WI38 (cell line): ENCODE measurements at regions not wholly inside any gene's neighbourhood (a gene's known extent, or its start where the extent isn't known, plus 50 kb on each side); places are given as distances from the start of the nearest gene placed in this dataset.

Experiments
- H3K4me3 ChIP-seq: 2 replicates; pipeline ENCODE4 v1.5.1; 2011; ENCODE audit warnings: low read depth, mild to moderate bottlenecking, control low read depth, low read length
- TF ChIP-seq, protein P1 (sequence below): IDR thresholded peaks from 2 replicates; pipeline ENCODE4 v1.5.1; 2012; ENCODE audit warnings: low read depth, mild to moderate bottlenecking, control low read depth, low read length

DNA sequence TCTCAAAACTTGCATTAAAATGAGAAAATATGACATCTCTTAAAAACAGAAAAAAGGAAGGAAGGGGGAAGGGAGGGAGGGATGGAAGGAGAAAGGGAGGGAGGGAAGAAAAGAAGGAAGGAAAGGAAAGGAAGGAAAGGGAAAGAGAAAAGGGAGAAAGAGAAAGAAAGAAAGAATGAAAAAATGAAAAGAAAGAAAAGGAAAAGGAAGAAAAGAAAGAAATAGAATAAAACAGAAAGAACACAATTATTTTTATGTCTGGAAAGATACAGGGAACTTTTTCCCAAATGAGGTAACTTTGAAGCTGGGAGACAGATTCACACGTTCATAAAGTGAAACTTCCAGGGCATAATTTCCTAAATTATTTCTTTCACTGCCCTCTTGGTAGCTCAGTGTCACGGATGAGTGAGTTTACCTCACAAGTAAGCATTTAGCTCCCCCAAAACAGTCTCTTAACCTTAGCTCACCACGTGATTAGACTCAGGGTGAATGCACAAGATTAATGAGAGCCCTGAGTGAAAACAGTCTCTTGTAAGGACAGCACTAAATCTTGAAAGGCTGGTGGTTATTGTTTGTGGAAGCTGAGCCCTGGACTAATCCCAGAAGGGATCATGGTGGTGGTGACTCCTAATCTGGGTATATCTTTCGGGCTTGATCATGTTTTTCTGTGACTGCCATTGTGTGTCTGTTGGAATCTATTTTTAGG is 74.1 kb upstream of the HDAC9 start:
- TF ChIP-seq, protein P1, sequence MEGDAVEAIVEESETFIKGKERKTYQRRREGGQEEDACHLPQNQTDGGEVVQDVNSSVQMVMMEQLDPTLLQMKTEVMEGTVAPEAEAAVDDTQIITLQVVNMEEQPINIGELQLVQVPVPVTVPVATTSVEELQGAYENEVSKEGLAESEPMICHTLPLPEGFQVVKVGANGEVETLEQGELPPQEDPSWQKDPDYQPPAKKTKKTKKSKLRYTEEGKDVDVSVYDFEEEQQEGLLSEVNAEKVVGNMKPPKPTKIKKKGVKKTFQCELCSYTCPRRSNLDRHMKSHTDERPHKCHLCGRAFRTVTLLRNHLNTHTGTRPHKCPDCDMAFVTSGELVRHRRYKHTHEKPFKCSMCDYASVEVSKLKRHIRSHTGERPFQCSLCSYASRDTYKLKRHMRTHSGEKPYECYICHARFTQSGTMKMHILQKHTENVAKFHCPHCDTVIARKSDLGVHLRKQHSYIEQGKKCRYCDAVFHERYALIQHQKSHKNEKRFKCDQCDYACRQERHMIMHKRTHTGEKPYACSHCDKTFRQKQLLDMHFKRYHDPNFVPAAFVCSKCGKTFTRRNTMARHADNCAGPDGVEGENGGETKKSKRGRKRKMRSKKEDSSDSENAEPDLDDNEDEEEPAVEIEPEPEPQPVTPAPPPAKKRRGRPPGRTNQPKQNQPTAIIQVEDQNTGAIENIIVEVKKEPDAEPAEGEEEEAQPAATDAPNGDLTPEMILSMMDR: no peak
- no peak overlapping the region for H3K4me3 ChIP-seq

DNA sequence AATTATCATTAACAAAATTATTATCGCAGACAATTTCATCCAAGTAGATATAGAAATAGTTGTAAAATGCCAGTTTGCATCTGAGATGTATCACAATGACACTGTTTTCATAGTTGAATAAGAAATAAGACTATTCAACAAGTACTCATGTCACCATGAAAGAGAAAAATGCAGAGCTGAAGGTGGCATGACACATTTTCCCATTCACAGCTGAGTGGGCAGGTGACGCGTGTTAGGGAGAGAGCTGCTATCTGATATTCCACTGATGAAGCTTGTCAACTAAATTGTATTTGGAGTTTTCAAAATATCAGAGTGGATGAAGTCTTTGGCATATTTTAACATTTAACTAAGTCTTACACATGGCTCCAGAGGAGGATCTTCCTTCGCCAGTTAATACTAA is 70.3 kb upstream of the HDAC9 start:
- TF ChIP-seq, protein P1: no peak

GRCh38 chr7:18425838-18426445 is 69.6 kb upstream of the HDAC9 start:
- TF ChIP-seq, protein P1: no peak
- no peak overlapping the region for H3K4me3 ChIP-seq

More for the DNA sequence above, 70.3 kb upstream of the HDAC9 start:
- H3K4me3 ChIP-seq: no peak overlapping the region

GRCh38 chr7:18426564-18427226 is 68.9 kb upstream of the HDAC9 start:
- no peak overlapping the region for H3K4me3 ChIP-seq
- TF ChIP-seq, protein P1: no peak

DNA sequence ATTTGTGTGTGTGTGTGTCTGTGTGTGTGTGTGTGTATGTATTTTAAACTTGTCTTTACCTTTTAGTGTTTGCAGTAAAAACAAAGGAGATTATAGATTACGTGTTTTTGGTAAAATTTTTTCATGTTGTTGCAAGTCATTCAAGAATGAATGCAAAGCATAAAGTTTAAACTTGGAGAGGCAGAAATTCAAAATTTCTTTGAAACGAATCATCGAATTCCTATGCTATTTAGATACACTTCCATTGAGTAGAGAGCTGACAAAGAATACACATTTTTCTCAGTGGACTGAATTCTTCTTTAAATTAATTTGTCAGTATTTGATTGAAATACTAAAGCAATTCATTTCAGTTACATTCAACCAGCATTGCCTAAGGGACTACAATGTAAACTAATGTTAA is 66.0 kb upstream of the HDAC9 start:
- H3K4me3 ChIP-seq: no peak overlapping the region
- TF ChIP-seq, protein P1: no peak

- H3K4me3 ChIP-seq: no peak overlapping the region
- TF ChIP-seq, protein P1: no peak
Measured at GRCh38 chr7:18430810-18431209, 64.7 kb upstream of the HDAC9 start.

GRCh38 chr7:18434171-18434570 is 61.4 kb upstream of the HDAC9 start:
- TF ChIP-seq, protein P1: no peak

More at GRCh38 chr7:18434171-18434570, 61.4 kb upstream of the HDAC9 start:
- H3K4me3 ChIP-seq: no peak overlapping the region
